Neural cell (in vitro differentiated cells): ENCODE measurements at regions not wholly inside any gene's neighbourhood (a gene's known extent, or its start where the extent isn't known, plus 50 kb on each side); places are given as distances from the start of the nearest gene placed in this dataset.

ENCODE experiments used
- H2AFZ ChIP-seq: fragments of 200-600, 300-800 bp; sonication (generic), shearing (Covaris generic); 2 replicates; pipeline ENCODE4 v1.6.0; 2014; ENCODE audit warnings: low read depth, mild to moderate bottlenecking, antibody characterized with exemption, low read length, moderate library complexity
- H3F3A ChIP-seq: fragments of 200-600 bp; shearing (Covaris generic); 2 replicates; pipeline ENCODE4 v1.6.1; 2016; ENCODE audit warnings: mild to moderate bottlenecking, moderate library complexity, mixed read lengths, antibody characterized with exemption, low read length; ENCODE audit not compliant: insufficient read depth, poor library complexity, severe bottlenecking
- H3K27ac ChIP-seq: fragments of 200-600, 300-800 bp; sonication (generic), shearing (Covaris generic); 2 replicates; pipeline ENCODE4 v1.5.1; 2014; ENCODE audit warnings: mild to moderate bottlenecking, low read length, moderate library complexity
- H3K27me3 ChIP-seq: fragments of 300-800, 200-600 bp; sonication (generic), shearing (Covaris generic); 2 replicates; pipeline ENCODE4 v1.6.0; 2014; ENCODE audit warnings: mild to moderate bottlenecking, low read depth, low read length, moderate library complexity; ENCODE audit not compliant: insufficient read depth
- H3K36me3 ChIP-seq: fragments of 300-800, 200-600 bp; sonication (generic), shearing (Covaris generic); 2 replicates; pipeline ENCODE4 v1.5.1; 2014; ENCODE audit warnings: mild to moderate bottlenecking, antibody characterized with exemption, low read length, moderate library complexity; ENCODE audit not compliant: insufficient read depth
- H3K4me2 ChIP-seq: fragments of 300-800, 200-600 bp; sonication (generic), shearing (Covaris generic); 2 replicates; pipeline ENCODE4 v1.6.0; 2014; ENCODE audit warnings: mild to moderate bottlenecking, low read length
- H3K4me3 ChIP-seq: fragments of 300-800, 200-600 bp; sonication (generic), shearing (Covaris generic); 2 replicates; pipeline ENCODE4 v1.5.1; 2014; ENCODE audit warnings: mild to moderate bottlenecking, low read length, moderate library complexity
- H3K79me2 ChIP-seq: fragments of 200-600 bp; shearing (Covaris generic); replicated peaks from 2 replicates; pipeline ENCODE4 v1.6.0; 2014; ENCODE audit warnings: mild to moderate bottlenecking, low read length, moderate library complexity; ENCODE audit not compliant: insufficient read depth
- H3K9ac ChIP-seq: fragments of 300-800, 200-600 bp; sonication (generic), shearing (Covaris generic); 2 replicates; pipeline ENCODE4 v1.6.1; 2016; ENCODE audit warnings: mild to moderate bottlenecking, low read length, mixed read lengths
- H3K9me2 ChIP-seq: fragments of 200-600 bp; shearing (Covaris generic); 2 replicates; pipeline ENCODE4 v1.6.1; 2016; ENCODE audit warnings: mild to moderate bottlenecking, low read length, mixed read lengths; ENCODE audit not compliant: insufficient read depth
- H3K9me3 ChIP-seq: fragments of 200-600, 300-800 bp; sonication (generic), shearing (Covaris generic); 2 replicates; pipeline ENCODE4 v1.6.1; 2016; ENCODE audit warnings: mild to moderate bottlenecking, mixed run types, low read length, moderate library complexity, mixed read lengths
- H4K20me1 ChIP-seq: fragments of 200-600 bp; shearing (Covaris generic); 2 replicates; pipeline ENCODE4 v1.6.1; 2016; ENCODE audit warnings: mild to moderate bottlenecking, mixed run types; ENCODE audit not compliant: insufficient read depth
- EP300 ChIP-seq: fragments of 450-650 bp; conservative IDR thresholded peaks from 2 replicates; pipeline ENCODE4 v1.6.1; 2014; ENCODE audit warnings: antibody characterized with exemption, mild to moderate bottlenecking, moderate library complexity; ENCODE audit not compliant: poor library complexity, severe bottlenecking
- EZH2 ChIP-seq: fragments of 200-600, 300-800 bp; shearing (Covaris generic), sonication (generic); IDR thresholded peaks from 2 replicates; pipeline ENCODE4 v1.6.1; 2014; ENCODE audit warnings: antibody characterized with exemption, low read length, borderline replicate concordance, mild to moderate bottlenecking; ENCODE audit not compliant: insufficient read depth, poor library complexity, severe bottlenecking
- MXI1 ChIP-seq: fragments of 450-650 bp; conservative IDR thresholded peaks from 2 replicates; pipeline ENCODE4 v1.6.1; 2014; ENCODE audit warnings: antibody characterized with exemption, mild to moderate bottlenecking; ENCODE audit not compliant: poor library complexity, severe bottlenecking
- POLR2AphosphoS5 ChIP-seq: IDR thresholded peaks from 2 replicates; pipeline ENCODE4 v1.6.1; 2012
- RAD21 ChIP-seq: fragments of 450-650 bp; conservative IDR thresholded peaks from 2 replicates; pipeline ENCODE4 v1.6.1; 2014; ENCODE audit warnings: antibody characterized with exemption, mild to moderate bottlenecking, moderate library complexity
- SMC3 ChIP-seq: fragments of 450-650 bp; conservative IDR thresholded peaks from 2 replicates; pipeline ENCODE4 v1.6.1; 2014; ENCODE audit warnings: antibody characterized with exemption, mild to moderate bottlenecking, moderate library complexity; ENCODE audit not compliant: poor library complexity
- TAF1 ChIP-seq: IDR thresholded peaks from 2 replicates; pipeline ENCODE4 v1.6.1; 2012; ENCODE audit warnings: low read depth
- TF ChIP-seq, protein P1 (sequence below): IDR thresholded peaks from 2 replicates; pipeline ENCODE4 v1.6.1; 2012; ENCODE audit warnings: borderline replicate concordance
- TF ChIP-seq, protein P2 (sequence below): fragments of 450-650 bp; IDR thresholded peaks from 2 replicates; pipeline ENCODE4 v1.5.1; 2014; ENCODE audit warnings: antibody characterized with exemption, mild to moderate bottlenecking, moderate library complexity; ENCODE audit not compliant: poor library complexity, severe bottlenecking

DNA sequence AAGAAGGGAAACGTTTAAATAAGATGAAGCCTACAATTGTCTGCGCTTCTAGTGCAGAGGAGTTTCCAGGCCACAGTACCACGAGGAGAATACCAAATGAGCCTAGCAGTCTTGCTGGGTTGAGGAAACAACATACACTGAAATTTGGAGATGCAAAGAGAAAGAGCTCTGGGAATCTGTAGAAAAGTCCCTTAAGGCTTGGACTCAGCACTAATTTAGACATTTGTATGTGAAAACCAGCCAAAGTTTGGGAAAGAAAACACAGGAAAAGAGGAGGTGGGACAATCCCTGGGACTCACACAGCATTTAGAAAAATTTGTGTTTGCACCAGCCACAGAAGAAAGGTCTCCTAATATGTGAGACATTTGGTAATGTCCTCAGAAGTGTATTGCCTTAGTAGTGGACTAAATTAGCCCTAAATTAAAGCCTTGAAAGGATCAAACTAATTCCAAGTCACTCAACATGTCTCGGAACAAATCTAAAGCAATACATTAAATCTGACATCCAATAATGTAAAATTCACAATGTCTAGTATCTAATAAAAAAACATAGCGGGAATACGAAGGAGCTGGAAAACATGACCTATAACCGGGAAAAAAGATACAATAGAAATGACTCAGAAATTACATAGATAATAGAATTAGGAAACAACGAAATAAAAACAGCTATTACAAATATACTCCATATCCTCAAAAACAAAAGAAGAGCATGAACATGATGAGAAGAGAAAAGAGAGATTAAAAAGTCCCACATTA lies 187.1 kb upstream of the NAMPT start:
- Histone ChIP-seq H3K9me3 (no peaks in the 10 kb centered on the region), H3K27me3 (no peaks in the 10 kb centered on the region), H3K79me2 (no peaks in the 10 kb centered on the region), H3K27ac (no peak overlapping the region), H3K4me3 (no peak overlapping the region), H2AFZ (no peak overlapping the region), H3K36me3 (no peaks in the 10 kb centered on the region), H3F3A (no peaks in the 10 kb centered on the region), H4K20me1 (no peaks in the 10 kb centered on the region), H3K4me2 (no peak overlapping the region), H3K9ac (no peak overlapping the region), H3K9me2 (no peaks in the 10 kb centered on the region)
- TF ChIP-seq MXI1 (no peak), EZH2 (no peak), EP300 (no peak), TAF1 (no peak), SMC3 (no peak), POLR2AphosphoS5 (no peak), RAD21 (no peak)
- TF ChIP-seq, protein P1, sequence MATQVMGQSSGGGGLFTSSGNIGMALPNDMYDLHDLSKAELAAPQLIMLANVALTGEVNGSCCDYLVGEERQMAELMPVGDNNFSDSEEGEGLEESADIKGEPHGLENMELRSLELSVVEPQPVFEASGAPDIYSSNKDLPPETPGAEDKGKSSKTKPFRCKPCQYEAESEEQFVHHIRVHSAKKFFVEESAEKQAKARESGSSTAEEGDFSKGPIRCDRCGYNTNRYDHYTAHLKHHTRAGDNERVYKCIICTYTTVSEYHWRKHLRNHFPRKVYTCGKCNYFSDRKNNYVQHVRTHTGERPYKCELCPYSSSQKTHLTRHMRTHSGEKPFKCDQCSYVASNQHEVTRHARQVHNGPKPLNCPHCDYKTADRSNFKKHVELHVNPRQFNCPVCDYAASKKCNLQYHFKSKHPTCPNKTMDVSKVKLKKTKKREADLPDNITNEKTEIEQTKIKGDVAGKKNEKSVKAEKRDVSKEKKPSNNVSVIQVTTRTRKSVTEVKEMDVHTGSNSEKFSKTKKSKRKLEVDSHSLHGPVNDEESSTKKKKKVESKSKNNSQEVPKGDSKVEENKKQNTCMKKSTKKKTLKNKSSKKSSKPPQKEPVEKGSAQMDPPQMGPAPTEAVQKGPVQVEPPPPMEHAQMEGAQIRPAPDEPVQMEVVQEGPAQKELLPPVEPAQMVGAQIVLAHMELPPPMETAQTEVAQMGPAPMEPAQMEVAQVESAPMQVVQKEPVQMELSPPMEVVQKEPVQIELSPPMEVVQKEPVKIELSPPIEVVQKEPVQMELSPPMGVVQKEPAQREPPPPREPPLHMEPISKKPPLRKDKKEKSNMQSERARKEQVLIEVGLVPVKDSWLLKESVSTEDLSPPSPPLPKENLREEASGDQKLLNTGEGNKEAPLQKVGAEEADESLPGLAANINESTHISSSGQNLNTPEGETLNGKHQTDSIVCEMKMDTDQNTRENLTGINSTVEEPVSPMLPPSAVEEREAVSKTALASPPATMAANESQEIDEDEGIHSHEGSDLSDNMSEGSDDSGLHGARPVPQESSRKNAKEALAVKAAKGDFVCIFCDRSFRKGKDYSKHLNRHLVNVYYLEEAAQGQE: no peak
- TF ChIP-seq, protein P2, sequence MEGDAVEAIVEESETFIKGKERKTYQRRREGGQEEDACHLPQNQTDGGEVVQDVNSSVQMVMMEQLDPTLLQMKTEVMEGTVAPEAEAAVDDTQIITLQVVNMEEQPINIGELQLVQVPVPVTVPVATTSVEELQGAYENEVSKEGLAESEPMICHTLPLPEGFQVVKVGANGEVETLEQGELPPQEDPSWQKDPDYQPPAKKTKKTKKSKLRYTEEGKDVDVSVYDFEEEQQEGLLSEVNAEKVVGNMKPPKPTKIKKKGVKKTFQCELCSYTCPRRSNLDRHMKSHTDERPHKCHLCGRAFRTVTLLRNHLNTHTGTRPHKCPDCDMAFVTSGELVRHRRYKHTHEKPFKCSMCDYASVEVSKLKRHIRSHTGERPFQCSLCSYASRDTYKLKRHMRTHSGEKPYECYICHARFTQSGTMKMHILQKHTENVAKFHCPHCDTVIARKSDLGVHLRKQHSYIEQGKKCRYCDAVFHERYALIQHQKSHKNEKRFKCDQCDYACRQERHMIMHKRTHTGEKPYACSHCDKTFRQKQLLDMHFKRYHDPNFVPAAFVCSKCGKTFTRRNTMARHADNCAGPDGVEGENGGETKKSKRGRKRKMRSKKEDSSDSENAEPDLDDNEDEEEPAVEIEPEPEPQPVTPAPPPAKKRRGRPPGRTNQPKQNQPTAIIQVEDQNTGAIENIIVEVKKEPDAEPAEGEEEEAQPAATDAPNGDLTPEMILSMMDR: no peak

DNA sequence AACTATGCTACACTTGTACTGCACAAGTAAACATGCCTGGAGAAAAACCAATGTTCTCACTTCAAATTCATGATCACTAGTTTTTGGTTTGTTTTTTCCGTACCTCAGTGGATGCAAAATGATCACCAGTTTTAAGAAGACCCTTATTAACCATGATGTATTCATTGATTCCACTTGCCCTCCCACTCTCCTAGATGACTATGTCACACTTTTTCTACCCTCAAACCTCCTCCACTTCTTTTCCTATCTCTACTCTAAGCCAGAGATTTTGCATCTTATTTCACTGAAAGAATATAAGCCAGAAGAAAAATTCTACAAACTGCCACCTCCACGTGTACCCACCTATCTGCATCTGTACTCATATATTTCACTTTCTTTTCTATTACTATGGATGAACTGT lies 186.2 kb upstream of the NAMPT start:
- Histone ChIP-seq H3K4me3 (no peak overlapping the region), H3K27ac (no peak overlapping the region), H3K4me2 (no peak overlapping the region), H3K9me3 (no peaks in the 10 kb centered on the region), H3F3A (no peaks in the 10 kb centered on the region), H3K9me2 (no peaks in the 10 kb centered on the region), H2AFZ (no peak overlapping the region), H4K20me1 (no peaks in the 10 kb centered on the region), H3K36me3 (no peaks in the 10 kb centered on the region), H3K79me2 (no peaks in the 10 kb centered on the region), H3K9ac (no peak overlapping the region), H3K27me3 (no peaks in the 10 kb centered on the region)
- TF ChIP-seq SMC3: no peak
- no peak for TF ChIP-seq MXI1
- no peak for TF ChIP-seq EZH2
- no peak for TF ChIP-seq EP300
- TF ChIP-seq RAD21: no peak
- TF ChIP-seq TAF1: no peak
- TF ChIP-seq, protein P2: no peak
- TF ChIP-seq POLR2AphosphoS5: no peak
- TF ChIP-seq, protein P1: no peak
